ENCODE measurements at regions not wholly inside any gene's neighbourhood (a gene's known extent, or its start where the extent isn't known, plus 50 kb on each side); places are given as distances from the start of the nearest gene placed in this dataset.

- no peak overlapping the region for H3K27ac ChIP-seq
- ChIA-PET POLR2A (ENCODE audit: low non-redundant PET) (no interaction called here), CTCF (no interaction called here)
- no peak for DNase-seq (ENCODE audit: low spot score)
- TF ChIP-seq, protein P1, sequence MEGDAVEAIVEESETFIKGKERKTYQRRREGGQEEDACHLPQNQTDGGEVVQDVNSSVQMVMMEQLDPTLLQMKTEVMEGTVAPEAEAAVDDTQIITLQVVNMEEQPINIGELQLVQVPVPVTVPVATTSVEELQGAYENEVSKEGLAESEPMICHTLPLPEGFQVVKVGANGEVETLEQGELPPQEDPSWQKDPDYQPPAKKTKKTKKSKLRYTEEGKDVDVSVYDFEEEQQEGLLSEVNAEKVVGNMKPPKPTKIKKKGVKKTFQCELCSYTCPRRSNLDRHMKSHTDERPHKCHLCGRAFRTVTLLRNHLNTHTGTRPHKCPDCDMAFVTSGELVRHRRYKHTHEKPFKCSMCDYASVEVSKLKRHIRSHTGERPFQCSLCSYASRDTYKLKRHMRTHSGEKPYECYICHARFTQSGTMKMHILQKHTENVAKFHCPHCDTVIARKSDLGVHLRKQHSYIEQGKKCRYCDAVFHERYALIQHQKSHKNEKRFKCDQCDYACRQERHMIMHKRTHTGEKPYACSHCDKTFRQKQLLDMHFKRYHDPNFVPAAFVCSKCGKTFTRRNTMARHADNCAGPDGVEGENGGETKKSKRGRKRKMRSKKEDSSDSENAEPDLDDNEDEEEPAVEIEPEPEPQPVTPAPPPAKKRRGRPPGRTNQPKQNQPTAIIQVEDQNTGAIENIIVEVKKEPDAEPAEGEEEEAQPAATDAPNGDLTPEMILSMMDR (conservative IDR thresholded peaks at IDR 0.05; ENCODE audit: low read depth), result no peak
These were observed 395.0 kb upstream of the RBFOX1 start for GRCh38 chr16:6937641-6938040.

GRCh38 chr16:6932871-6933385, 399.7 kb upstream of the RBFOX1 start:
- no peak for DNase-seq (ENCODE audit: low spot score)
- H3K27ac ChIP-seq, result no peak overlapping the region
- TF ChIP-seq, protein P1 (conservative IDR thresholded peaks at IDR 0.05; ENCODE audit: low read depth), result no peak
- ChIA-PET POLR2A (ENCODE audit: low non-redundant PET) (no interaction called here), CTCF (interaction anchor here (0.7 kb wide), 1 partner anchor 147 kb away, joined by 6 read pairs; no protein-coding TSS in a partner anchor)

DNA sequence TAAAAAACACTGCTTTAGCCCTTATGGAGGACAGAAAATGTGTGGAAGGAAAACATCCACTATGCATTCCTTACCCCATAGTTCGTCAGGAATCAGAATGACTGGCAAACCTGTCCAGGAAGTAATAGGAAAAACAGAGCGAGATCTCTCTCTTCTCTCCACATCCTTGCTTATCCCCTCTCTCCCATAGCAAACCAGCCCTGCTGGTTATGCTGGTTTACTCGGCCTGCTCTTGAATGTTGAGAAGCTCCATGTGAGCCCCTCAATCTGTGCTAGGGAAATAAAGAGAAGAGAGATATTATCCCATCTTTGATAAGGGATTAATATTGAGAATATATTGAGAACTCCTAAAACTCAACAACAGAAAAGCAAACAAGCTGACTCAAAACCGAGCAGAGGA, 402.8 kb upstream of the RBFOX1 start:
- CTCF ChIA-PET, result interaction anchor here (0.6 kb wide), 1 partner anchor 57 kb away, joined by 4 read pairs; no protein-coding TSS in a partner anchor
- H3K27ac ChIP-seq, result no peak overlapping the region
- no peak for DNase-seq (ENCODE audit: low spot score)
- POLR2A ChIA-PET (ENCODE audit: low non-redundant PET), result no interaction called here
- TF ChIP-seq, protein P1 (conservative IDR thresholded peaks at IDR 0.05; ENCODE audit: low read depth), result no peak

- CTCF ChIA-PET, result no interaction called here
- DNase-seq (ENCODE audit: low spot score), result no peak
- TF ChIP-seq, protein P1 (conservative IDR thresholded peaks at IDR 0.05; ENCODE audit: low read depth), result no peak
- POLR2A ChIA-PET (ENCODE audit: low non-redundant PET), result no interaction called here
- H3K27ac ChIP-seq, result no peak overlapping the region
These were observed 405.9 kb upstream of the RBFOX1 start for GRCh38 chr16:6926762-6927161.

- H3K27ac ChIP-seq, result no peak overlapping the region
- POLR2A ChIA-PET (ENCODE audit: low non-redundant PET), result no interaction called here
- CTCF ChIA-PET, result no interaction called here
- DNase-seq (ENCODE audit: low spot score), result no peak
- TF ChIP-seq, protein P1 (conservative IDR thresholded peaks at IDR 0.05; ENCODE audit: low read depth), result no peak
These were observed 406.3 kb upstream of the RBFOX1 start for GRCh38 chr16:6926341-6926740.

DNA sequence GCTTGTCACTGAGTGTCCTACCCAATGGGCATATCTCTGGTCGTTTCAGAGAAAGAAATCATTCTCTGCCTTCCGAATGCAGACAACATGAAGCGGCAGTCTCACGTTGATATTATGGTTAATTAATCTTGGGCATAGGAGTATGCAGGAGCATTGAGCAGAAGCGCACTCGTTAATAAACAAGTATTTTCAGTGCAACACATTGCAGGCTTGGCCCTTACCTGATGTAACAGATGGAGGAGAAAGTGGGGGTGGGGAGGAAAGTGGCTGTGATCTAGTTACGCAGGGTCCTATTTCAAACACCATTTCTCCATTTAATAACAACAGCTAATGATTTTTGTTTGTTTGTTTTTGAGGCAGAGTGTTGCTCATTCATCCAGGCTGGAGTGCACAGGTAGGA, 414.0 kb upstream of the RBFOX1 start:
- no peak overlapping the region for H3K27ac ChIP-seq
- POLR2A ChIA-PET (ENCODE audit: low non-redundant PET), result no interaction called here
- DNase-seq (ENCODE audit: low spot score), result no peak
- CTCF ChIA-PET, result no interaction called here
- TF ChIP-seq, protein P1 (conservative IDR thresholded peaks at IDR 0.05; ENCODE audit: low read depth), result no peak

GRCh38 chr16:6916946-6917345, 415.7 kb upstream of the RBFOX1 start:
- POLR2A ChIA-PET (ENCODE audit: low non-redundant PET), result no interaction called here
- H3K27ac ChIP-seq, result no peak overlapping the region
- CTCF ChIA-PET, result no interaction called here
- TF ChIP-seq, protein P1 (conservative IDR thresholded peaks at IDR 0.05; ENCODE audit: low read depth), result no peak
- DNase-seq (ENCODE audit: low spot score), result no peak

All from RWPE1 (cell line).